ENCODE measurements at regions not wholly inside any gene's neighbourhood (a gene's known extent, or its start where the extent isn't known, plus 50 kb on each side); places are given as distances from the start of the nearest gene placed in this dataset.

- no peak for DNase-seq
- H3K27me3 ChIP-seq (replicated peaks; ENCODE audit: control insufficient read depth, insufficient read depth, low read length, poor library complexity, severe bottlenecking) = no peaks in the 10 kb centered on the region
- H3K9me3 ChIP-seq (ENCODE audit: control insufficient read depth, low read length) = no peaks in the 10 kb centered on the region
- H3K27ac ChIP-seq (ENCODE audit: insufficient read depth, low read length, poor library complexity, severe bottlenecking) = no peak overlapping the region
- H3K4me3 ChIP-seq (ENCODE audit: insufficient read depth, low read depth, low read length, poor library complexity, severe bottlenecking) = no peak overlapping the region
- no peaks in the 10 kb centered on the region for H3K4me1 ChIP-seq (ENCODE audit: control insufficient read depth, insufficient read depth, low read length, poor library complexity, severe bottlenecking)
- H3K36me3 ChIP-seq (ENCODE audit: control insufficient read depth, insufficient read depth, low read length) = no peaks in the 10 kb centered on the region
Measured at GRCh38 chr13:104565888-104566287, 1499.7 kb upstream of the SLC10A2 start.

GRCh38 chr13:104553896-104554295 lies 1487.7 kb upstream of the SLC10A2 start:
- Histone ChIP-seq H3K36me3 (ENCODE audit: control insufficient read depth, insufficient read depth, low read length) (no peaks in the 10 kb centered on the region), H3K27me3 (replicated peaks; ENCODE audit: control insufficient read depth, insufficient read depth, low read length, poor library complexity, severe bottlenecking) (no peaks in the 10 kb centered on the region), H3K27ac (ENCODE audit: insufficient read depth, low read length, poor library complexity, severe bottlenecking) (no peak overlapping the region), H3K4me3 (ENCODE audit: insufficient read depth, low read depth, low read length, poor library complexity, severe bottlenecking) (no peak overlapping the region), H3K9me3 (ENCODE audit: control insufficient read depth, low read length) (no peaks in the 10 kb centered on the region), H3K4me1 (ENCODE audit: control insufficient read depth, insufficient read depth, low read length, poor library complexity, severe bottlenecking) (no peaks in the 10 kb centered on the region)
- no peak for DNase-seq

GRCh38 chr13:104553186-104553585 lies 1487.0 kb upstream of the SLC10A2 start:
- H3K4me1 ChIP-seq (ENCODE audit: control insufficient read depth, insufficient read depth, low read length, poor library complexity, severe bottlenecking) = no peaks in the 10 kb centered on the region
- DNase-seq = no peak
- H3K4me3 ChIP-seq (ENCODE audit: insufficient read depth, low read depth, low read length, poor library complexity, severe bottlenecking) = no peak overlapping the region
- no peaks in the 10 kb centered on the region for H3K36me3 ChIP-seq (ENCODE audit: control insufficient read depth, insufficient read depth, low read length)
- H3K27me3 ChIP-seq (replicated peaks; ENCODE audit: control insufficient read depth, insufficient read depth, low read length, poor library complexity, severe bottlenecking) = no peaks in the 10 kb centered on the region
- H3K27ac ChIP-seq (ENCODE audit: insufficient read depth, low read length, poor library complexity, severe bottlenecking) = no peak overlapping the region
- H3K9me3 ChIP-seq (ENCODE audit: control insufficient read depth, low read length) = no peaks in the 10 kb centered on the region

GRCh38 chr13:104534847-104535246 lies 1468.6 kb upstream of the SLC10A2 start:
- H3K27me3 ChIP-seq (replicated peaks; ENCODE audit: control insufficient read depth, insufficient read depth, low read length, poor library complexity, severe bottlenecking) = no peaks in the 10 kb centered on the region
- no peaks in the 10 kb centered on the region for H3K36me3 ChIP-seq (ENCODE audit: control insufficient read depth, insufficient read depth, low read length)
- no peak for DNase-seq

GRCh38 chr13:104532132-104532531 lies 1465.9 kb upstream of the SLC10A2 start:
- H3K4me1 ChIP-seq (ENCODE audit: control insufficient read depth, insufficient read depth, low read length, poor library complexity, severe bottlenecking) = no peaks in the 10 kb centered on the region
- no peaks in the 10 kb centered on the region for H3K36me3 ChIP-seq (ENCODE audit: control insufficient read depth, insufficient read depth, low read length)
- DNase-seq = no peak
- no peak overlapping the region for H3K27ac ChIP-seq (ENCODE audit: insufficient read depth, low read length, poor library complexity, severe bottlenecking)
- no peaks in the 10 kb centered on the region for H3K9me3 ChIP-seq (ENCODE audit: control insufficient read depth, low read length)
- no peaks in the 10 kb centered on the region for H3K27me3 ChIP-seq (replicated peaks; ENCODE audit: control insufficient read depth, insufficient read depth, low read length, poor library complexity, severe bottlenecking)
- H3K4me3 ChIP-seq (ENCODE audit: insufficient read depth, low read depth, low read length, poor library complexity, severe bottlenecking) = no peak overlapping the region

More at GRCh38 chr13:104534847-104535246, 1468.6 kb upstream of the SLC10A2 start:
- Histone ChIP-seq H3K4me1 (ENCODE audit: control insufficient read depth, insufficient read depth, low read length, poor library complexity, severe bottlenecking) (no peaks in the 10 kb centered on the region), H3K27ac (ENCODE audit: insufficient read depth, low read length, poor library complexity, severe bottlenecking) (no peak overlapping the region), H3K9me3 (ENCODE audit: control insufficient read depth, low read length) (no peaks in the 10 kb centered on the region), H3K4me3 (ENCODE audit: insufficient read depth, low read depth, low read length, poor library complexity, severe bottlenecking) (no peak overlapping the region)

GRCh38 chr13:104530741-104531140 lies 1464.5 kb upstream of the SLC10A2 start:
- Histone ChIP-seq H3K9me3 (ENCODE audit: control insufficient read depth, low read length) (no peaks in the 10 kb centered on the region), H3K27ac (ENCODE audit: insufficient read depth, low read length, poor library complexity, severe bottlenecking) (no peak overlapping the region), H3K27me3 (replicated peaks; ENCODE audit: control insufficient read depth, insufficient read depth, low read length, poor library complexity, severe bottlenecking) (no peaks in the 10 kb centered on the region), H3K36me3 (ENCODE audit: control insufficient read depth, insufficient read depth, low read length) (no peaks in the 10 kb centered on the region), H3K4me3 (ENCODE audit: insufficient read depth, low read depth, low read length, poor library complexity, severe bottlenecking) (no peak overlapping the region), H3K4me1 (ENCODE audit: control insufficient read depth, insufficient read depth, low read length, poor library complexity, severe bottlenecking) (no peaks in the 10 kb centered on the region)
- DNase-seq = no peak

GRCh38 chr13:104526561-104526960 lies 1460.3 kb upstream of the SLC10A2 start:
- Histone ChIP-seq H3K4me3 (ENCODE audit: insufficient read depth, low read depth, low read length, poor library complexity, severe bottlenecking) (no peak overlapping the region), H3K36me3 (ENCODE audit: control insufficient read depth, insufficient read depth, low read length) (no peaks in the 10 kb centered on the region), H3K27ac (ENCODE audit: insufficient read depth, low read length, poor library complexity, severe bottlenecking) (no peak overlapping the region), H3K4me1 (ENCODE audit: control insufficient read depth, insufficient read depth, low read length, poor library complexity, severe bottlenecking) (no peaks in the 10 kb centered on the region), H3K27me3 (replicated peaks; ENCODE audit: control insufficient read depth, insufficient read depth, low read length, poor library complexity, severe bottlenecking) (no peaks in the 10 kb centered on the region), H3K9me3 (ENCODE audit: control insufficient read depth, low read length) (no peaks in the 10 kb centered on the region)
- DNase-seq = no peak

- Histone ChIP-seq H3K27me3 (replicated peaks; ENCODE audit: control insufficient read depth, insufficient read depth, low read length, poor library complexity, severe bottlenecking) (no peaks in the 10 kb centered on the region), H3K4me1 (ENCODE audit: control insufficient read depth, insufficient read depth, low read length, poor library complexity, severe bottlenecking) (no peaks in the 10 kb centered on the region), H3K9me3 (ENCODE audit: control insufficient read depth, low read length) (no peaks in the 10 kb centered on the region), H3K36me3 (ENCODE audit: control insufficient read depth, insufficient read depth, low read length) (no peaks in the 10 kb centered on the region), H3K4me3 (ENCODE audit: insufficient read depth, low read depth, low read length, poor library complexity, severe bottlenecking) (no peak overlapping the region), H3K27ac (ENCODE audit: insufficient read depth, low read length, poor library complexity, severe bottlenecking) (no peak overlapping the region)
- DNase-seq = no peak
Measured at GRCh38 chr13:104525467-104525866, 1459.2 kb upstream of the SLC10A2 start.

GRCh38 chr13:104522235-104523072 lies 1456.2 kb upstream of the SLC10A2 start:
- Histone ChIP-seq H3K36me3 (ENCODE audit: control insufficient read depth, insufficient read depth, low read length) (no peaks in the 10 kb centered on the region), H3K27me3 (replicated peaks; ENCODE audit: control insufficient read depth, insufficient read depth, low read length, poor library complexity, severe bottlenecking) (no peaks in the 10 kb centered on the region), H3K27ac (ENCODE audit: insufficient read depth, low read length, poor library complexity, severe bottlenecking) (no peak overlapping the region), H3K9me3 (ENCODE audit: control insufficient read depth, low read length) (no peaks in the 10 kb centered on the region), H3K4me1 (ENCODE audit: control insufficient read depth, insufficient read depth, low read length, poor library complexity, severe bottlenecking) (no peaks in the 10 kb centered on the region), H3K4me3 (ENCODE audit: insufficient read depth, low read depth, low read length, poor library complexity, severe bottlenecking) (no peak overlapping the region)
- DNase-seq = no peak

GRCh38 chr13:104510422-104510821 lies 1444.2 kb upstream of the SLC10A2 start:
- Histone ChIP-seq H3K27me3 (replicated peaks; ENCODE audit: control insufficient read depth, insufficient read depth, low read length, poor library complexity, severe bottlenecking) (no peaks in the 10 kb centered on the region), H3K4me1 (ENCODE audit: control insufficient read depth, insufficient read depth, low read length, poor library complexity, severe bottlenecking) (no peaks in the 10 kb centered on the region), H3K27ac (ENCODE audit: insufficient read depth, low read length, poor library complexity, severe bottlenecking) (no peak overlapping the region), H3K9me3 (ENCODE audit: control insufficient read depth, low read length) (no peaks in the 10 kb centered on the region), H3K36me3 (ENCODE audit: control insufficient read depth, insufficient read depth, low read length) (no peaks in the 10 kb centered on the region), H3K4me3 (ENCODE audit: insufficient read depth, low read depth, low read length, poor library complexity, severe bottlenecking) (no peak overlapping the region)
- DNase-seq = no peak
